ENCODE measurements at regions not wholly inside any gene's neighbourhood (a gene's known extent, or its start where the extent isn't known, plus 50 kb on each side); places are given as distances from the start of the nearest gene placed in this dataset.

GRCh38 chr7:68295386-68295785, 1298.8 kb downstream of the TYW1 start:
- TF ChIP-seq CTCF (conservative IDR thresholded peaks at IDR 0.05; ENCODE audit: low read depth, low read length): no peak
- DNase-seq (ENCODE audit: low read depth): no peak
- no peak overlapping the region for H3K4me3 ChIP-seq (ENCODE audit: low read depth, low read length)

GRCh38 chr7:68304536-68304935, 1293.7 kb upstream of the AUTS2 start:
- no peak for DNase-seq (ENCODE audit: low read depth)
- TF ChIP-seq CTCF (conservative IDR thresholded peaks at IDR 0.05; ENCODE audit: low read depth, low read length): no peak
- no peak overlapping the region for H3K4me3 ChIP-seq (ENCODE audit: low read depth, low read length)

GRCh38 chr7:68306692-68307107, 1291.6 kb upstream of the AUTS2 start:
- H3K4me3 ChIP-seq (ENCODE audit: low read depth, low read length): no peak overlapping the region
- TF ChIP-seq CTCF (conservative IDR thresholded peaks at IDR 0.05; ENCODE audit: low read depth, low read length): no peak
- no peak for DNase-seq (ENCODE audit: low read depth)

GRCh38 chr7:68309271-68309670, 1289.0 kb upstream of the AUTS2 start:
- DNase-seq (ENCODE audit: low read depth): no peak
- no peak for TF ChIP-seq CTCF (conservative IDR thresholded peaks at IDR 0.05; ENCODE audit: low read depth, low read length)
- H3K4me3 ChIP-seq (ENCODE audit: low read depth, low read length): no peak overlapping the region

- DNase-seq (ENCODE audit: low read depth): no peak
- H3K4me3 ChIP-seq (ENCODE audit: low read depth, low read length): no peak overlapping the region
- no peak for TF ChIP-seq CTCF (conservative IDR thresholded peaks at IDR 0.05; ENCODE audit: low read depth, low read length)
Measured at GRCh38 chr7:68309806-68310205, 1288.5 kb upstream of the AUTS2 start.

- TF ChIP-seq CTCF (conservative IDR thresholded peaks at IDR 0.05; ENCODE audit: low read depth, low read length): no peak
- DNase-seq (ENCODE audit: low read depth): no peak
- H3K4me3 ChIP-seq (ENCODE audit: low read depth, low read length): no peak overlapping the region
Measured at GRCh38 chr7:68311958-68312357, 1286.3 kb upstream of the AUTS2 start.

GRCh38 chr7:68313806-68314205, 1284.5 kb upstream of the AUTS2 start:
- no peak for DNase-seq (ENCODE audit: low read depth)
- no peak for TF ChIP-seq CTCF (conservative IDR thresholded peaks at IDR 0.05; ENCODE audit: low read depth, low read length)
- no peak overlapping the region for H3K4me3 ChIP-seq (ENCODE audit: low read depth, low read length)

Measured in epithelial cell of proximal tubule (primary cell).